RKO (cell line): ENCODE measurements at regions not wholly inside any gene's neighbourhood (a gene's known extent, or its start where the extent isn't known, plus 50 kb on each side); places are given as distances from the start of the nearest gene placed in this dataset.

ENCODE experiments used
- DNase-seq: peaks from one replicate; pipeline ENCODE4 v3.0.0-alpha.2; 2016; ENCODE audit warnings: low spot score

DNA sequence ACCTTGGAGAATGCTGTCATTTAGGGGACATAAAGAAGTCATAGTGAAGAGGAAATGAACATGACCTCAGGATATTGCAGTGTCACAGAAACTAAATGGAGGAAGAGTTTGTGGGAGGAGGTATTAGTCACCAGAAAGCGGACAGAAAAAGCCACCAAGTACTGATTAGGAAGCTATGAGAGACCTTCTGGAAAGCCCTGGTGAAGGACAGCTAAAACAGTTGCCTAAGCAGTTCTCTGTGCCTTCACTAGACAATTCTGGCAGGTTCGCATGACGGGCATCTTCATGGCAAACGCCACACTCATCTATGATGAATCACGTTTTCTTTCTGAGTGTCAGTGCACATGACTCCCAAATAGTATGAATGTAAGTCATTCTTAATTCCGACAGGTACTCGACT, 325.8 kb downstream of the C11orf87 start:
- DNase-seq = peak; percentile 16

DNA sequence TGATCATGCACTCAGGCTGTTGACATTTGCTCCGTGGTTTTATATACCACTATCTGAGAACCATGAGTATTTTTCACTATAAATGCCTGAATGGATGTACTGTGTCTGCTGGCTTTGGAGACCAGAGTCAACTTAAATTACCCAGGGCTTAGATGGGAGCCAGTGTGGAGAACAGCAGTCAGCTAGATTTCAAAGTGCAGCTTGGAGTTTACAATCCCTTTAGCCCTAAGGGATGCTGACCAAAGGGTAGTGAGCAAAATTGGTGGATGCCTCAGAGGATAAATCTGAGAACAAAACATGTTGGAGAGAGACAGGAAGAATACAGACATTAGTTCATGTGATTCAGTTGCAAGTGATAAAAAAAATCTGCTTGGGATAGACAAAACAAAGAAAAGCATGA, 327.5 kb downstream of the C11orf87 start:
- no peak for DNase-seq

- no peak for DNase-seq
These were observed 329.0 kb downstream of the C11orf87 start for GRCh38 chr11:109750964-109751363.

DNA sequence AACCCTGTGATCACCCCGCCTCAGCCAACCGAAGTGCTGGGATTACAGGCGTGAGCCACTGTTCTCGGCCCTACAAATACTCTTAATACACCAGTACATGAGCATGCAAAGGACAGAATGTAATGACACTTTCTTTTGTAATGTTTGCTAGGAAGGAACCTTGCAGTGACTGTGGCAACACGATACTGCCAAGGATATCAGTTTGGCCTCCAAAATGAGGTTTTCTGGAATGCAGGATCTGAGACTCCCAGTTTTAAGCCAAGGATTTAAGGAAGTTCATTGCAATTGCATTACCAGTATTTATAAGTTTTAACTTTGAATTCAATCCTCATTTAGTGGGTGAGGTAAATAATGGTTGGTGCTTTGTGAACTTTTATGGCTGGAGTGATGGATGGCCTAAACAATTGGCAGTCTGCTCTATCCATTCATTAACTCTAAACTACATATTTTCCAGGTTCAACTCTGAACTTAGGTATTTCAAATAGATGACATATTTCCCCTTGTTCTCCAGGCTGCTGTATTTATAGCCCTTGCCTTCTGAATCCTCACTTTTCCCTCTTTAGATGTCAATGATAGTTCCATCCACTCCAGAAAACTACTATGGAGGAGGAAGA, 330.3 kb downstream of the C11orf87 start:
- no peak for DNase-seq

DNA sequence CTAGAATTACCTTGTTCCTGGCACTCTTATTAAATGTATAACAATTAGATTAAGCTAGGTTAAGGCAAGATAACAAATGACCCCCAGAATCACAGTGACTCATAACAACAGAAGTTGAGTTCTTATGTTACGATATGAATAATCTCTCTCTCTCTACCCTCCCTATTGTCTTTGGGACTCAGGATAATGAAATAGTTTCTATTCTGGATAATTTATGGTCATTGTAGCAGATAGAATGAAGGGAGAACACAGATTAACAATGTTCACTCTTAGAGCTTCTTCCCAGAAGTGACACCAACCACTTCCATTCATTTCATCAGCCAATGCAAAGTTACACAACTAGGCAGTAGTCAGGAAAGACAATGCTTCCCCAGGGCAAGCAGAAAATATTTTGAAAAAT, 334.5 kb downstream of the C11orf87 start:
- no peak for DNase-seq

DNA sequence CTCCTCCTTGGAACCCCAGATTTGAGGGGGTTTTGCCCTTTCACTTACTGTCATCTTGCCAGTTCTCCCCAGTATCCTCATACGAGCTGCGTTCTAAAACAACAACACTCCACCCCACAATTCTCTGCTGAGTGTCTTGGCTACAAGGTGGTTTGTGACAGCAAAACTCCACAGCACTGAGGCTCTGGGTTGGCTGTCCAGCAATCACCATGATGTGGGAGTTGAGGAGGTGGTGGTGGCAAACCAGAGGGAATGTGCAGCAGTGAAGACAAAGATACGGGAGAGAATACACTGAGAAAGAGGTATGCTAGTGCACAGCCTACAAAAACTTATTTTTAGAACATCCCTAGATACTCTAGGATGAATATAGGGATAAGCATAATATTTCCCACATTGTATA, 335.0 kb downstream of the C11orf87 start:
- no peak for DNase-seq

DNA sequence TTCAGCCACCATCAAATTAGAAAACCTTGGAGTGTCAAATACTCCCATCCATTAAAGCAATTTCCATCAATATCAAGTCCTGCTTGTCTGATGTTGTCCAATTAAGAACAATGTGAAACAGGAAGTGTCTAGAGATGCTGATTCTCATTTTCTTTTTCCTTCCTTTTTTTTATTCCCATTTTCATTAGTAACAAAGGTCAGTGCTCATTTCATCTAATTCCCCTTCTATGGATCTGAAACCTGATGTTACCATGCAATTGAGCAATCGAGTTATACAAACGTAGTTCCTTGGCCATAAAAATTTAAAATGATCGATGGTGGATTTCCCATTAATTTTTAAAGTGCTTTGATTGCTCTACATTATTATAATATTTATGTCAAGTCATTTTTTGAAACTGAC, 330.6 kb upstream of the ZC3H12C start:
- DNase-seq = no peak

- DNase-seq = no peak
These were observed 327.4 kb upstream of the ZC3H12C start for GRCh38 chr11:109765709-109766311.

DNA sequence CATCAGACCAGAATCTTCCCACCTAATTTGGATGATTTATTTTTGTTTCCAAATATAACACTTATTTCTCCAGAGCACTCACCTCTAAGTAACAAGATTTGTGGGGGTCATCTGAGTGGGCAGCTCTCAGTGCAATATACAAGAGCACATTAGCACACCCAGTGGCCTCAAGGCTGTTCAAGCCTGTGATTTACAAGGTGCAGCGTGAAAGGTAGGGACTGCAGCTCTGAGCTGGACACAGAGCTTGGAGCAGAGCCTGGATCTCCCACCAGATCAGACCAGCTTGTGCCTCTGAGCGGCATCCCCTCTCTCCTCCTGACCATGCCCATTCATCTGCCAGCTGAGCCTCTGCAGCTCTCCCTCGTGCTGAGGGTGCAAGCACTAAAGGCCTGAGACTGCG, 323.3 kb upstream of the ZC3H12C start:
- no peak for DNase-seq

DNA sequence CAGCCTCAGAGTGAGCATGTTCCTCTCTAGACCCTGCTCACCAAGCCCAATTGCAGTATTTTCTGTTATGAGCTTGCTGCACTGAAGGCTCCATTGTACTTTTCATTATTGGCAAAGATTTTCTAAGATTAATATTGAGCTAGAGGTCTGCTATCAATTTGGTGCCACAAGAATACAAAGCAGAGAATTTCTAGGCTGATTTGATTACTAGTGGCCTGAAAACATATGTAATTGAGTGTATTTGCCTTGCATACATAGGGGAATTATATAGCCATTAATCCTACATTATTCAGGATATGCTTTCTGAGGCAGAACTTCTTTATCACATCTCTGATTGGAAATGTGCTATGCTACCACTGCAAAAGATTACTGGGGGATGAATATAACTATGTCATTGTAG, 322.9 kb upstream of the ZC3H12C start:
- no peak for DNase-seq

- DNase-seq = no peak
These were observed 320.3 kb upstream of the ZC3H12C start for GRCh38 chr11:109772892-109773291.

- no peak for DNase-seq
These were observed 317.5 kb upstream of the ZC3H12C start for GRCh38 chr11:109775686-109776085.

GRCh38 chr11:109783014-109783413, 310.2 kb upstream of the ZC3H12C start:
- DNase-seq = no peak

DNA sequence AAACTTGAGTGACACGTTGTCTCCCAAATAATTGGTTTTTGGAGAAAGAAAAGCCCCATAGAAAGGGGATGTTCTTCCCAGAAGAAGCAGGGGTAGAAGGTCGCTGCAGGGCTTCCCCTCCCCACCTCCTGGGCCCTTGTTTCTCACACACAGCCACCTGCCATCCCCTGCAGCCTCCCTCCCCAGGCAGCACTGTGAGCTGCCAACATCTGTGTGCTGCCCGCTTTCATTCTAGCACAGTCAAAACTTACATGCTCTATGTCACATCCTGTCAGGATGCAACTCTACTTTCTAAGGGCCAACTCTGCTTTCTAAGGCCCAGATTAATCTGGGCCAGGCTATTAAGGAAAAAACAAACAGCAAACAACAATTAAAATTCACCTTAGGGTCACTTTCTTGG, 309.4 kb upstream of the ZC3H12C start:
- no peak for DNase-seq

- no peak for DNase-seq
These were observed 308.7 kb upstream of the ZC3H12C start for GRCh38 chr11:109784536-109784935.

GRCh38 chr11:109785198-109785597, 308.0 kb upstream of the ZC3H12C start:
- DNase-seq = no peak

DNA sequence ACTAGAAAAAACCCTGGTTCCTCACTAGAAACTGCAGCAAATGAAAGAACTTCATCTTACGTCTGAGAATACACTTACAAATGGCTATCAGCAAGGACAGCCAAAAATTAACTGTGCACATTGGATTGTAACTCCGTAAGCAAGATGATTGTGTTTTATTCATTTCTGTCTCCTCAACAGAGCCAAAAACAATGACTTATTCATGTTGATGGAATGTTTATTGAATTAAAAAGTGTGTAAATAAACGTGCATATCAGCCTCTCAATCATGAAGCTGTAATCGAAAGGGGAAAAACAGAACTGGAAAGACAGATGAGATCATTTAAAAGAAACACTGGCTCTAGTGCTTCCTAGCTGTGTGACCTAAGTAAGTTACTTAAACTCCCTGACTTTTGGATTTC, 307.5 kb upstream of the ZC3H12C start:
- DNase-seq = no peak

DNA sequence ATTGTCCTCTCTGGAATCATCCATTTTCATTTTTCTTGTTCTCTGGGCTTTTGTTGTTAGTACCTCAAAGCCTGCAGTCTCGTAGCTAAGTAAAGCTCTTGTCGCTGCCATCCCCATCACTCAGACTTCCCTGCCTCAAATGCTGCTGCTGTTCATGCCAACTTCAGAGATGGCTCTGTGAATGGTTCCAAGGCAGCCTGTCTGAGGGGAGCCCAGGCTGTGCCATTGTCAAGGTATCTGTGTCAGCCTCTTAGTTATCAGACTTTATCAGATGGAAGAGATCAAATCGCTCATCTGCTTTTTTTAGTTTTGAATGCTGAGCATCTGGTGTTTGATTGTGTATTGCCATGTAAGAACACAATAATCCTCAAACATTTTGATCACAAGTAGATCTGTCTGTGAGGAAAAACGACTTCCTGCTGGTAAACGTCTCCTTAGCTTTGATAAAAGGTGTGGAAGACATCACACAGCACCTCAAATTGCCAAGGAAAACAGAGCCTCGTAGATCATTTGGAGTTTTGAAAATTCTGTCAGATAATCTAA, 304.2 kb upstream of the ZC3H12C start:
- DNase-seq = no peak

- DNase-seq = no peak
These were observed 303.3 kb upstream of the ZC3H12C start for GRCh38 chr11:109789901-109790300.

- no peak for DNase-seq
These were observed 301.9 kb upstream of the ZC3H12C start for GRCh38 chr11:109791337-109791736.

DNA sequence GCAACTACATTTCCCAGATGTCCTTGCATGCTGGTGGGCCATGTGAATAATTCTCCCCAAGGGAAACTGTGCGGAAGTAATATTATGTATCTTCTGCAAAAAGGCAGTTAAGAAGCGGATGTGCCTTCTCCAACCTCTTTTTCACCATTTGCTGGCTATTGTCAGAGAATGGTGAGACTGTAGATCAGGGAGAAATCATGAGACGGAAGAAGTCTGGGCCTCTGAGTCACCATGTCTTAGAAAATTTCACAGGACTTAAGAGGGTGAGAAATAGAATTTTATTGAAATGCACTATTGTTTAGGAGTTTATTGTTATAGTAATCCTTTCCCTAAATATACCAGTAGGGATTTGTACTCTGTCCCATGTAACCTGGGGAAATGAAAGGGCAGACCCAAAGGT, 298.7 kb upstream of the ZC3H12C start:
- no peak for DNase-seq

DNA sequence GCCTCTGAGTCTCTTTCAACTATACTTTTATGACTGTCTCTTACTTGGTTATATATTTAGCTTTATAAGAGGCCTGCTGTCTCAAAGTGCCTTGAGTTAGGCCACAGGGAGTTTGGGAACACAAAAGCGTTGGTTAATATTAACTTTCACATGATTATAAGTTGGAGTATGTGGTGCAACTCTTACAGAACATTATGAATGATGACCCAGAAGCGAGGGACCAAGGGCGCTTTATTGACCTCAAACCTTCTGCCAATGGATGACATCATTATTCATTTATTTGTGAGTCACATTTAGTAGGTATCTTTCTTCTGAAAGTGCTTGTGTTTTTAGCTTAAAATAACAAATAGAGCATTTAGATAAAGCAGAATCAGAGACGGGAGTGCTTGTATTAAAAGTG, 298.0 kb upstream of the ZC3H12C start:
- DNase-seq = no peak

- no peak for DNase-seq
These were observed 296.9 kb upstream of the ZC3H12C start for GRCh38 chr11:109796253-109796652.

DNA sequence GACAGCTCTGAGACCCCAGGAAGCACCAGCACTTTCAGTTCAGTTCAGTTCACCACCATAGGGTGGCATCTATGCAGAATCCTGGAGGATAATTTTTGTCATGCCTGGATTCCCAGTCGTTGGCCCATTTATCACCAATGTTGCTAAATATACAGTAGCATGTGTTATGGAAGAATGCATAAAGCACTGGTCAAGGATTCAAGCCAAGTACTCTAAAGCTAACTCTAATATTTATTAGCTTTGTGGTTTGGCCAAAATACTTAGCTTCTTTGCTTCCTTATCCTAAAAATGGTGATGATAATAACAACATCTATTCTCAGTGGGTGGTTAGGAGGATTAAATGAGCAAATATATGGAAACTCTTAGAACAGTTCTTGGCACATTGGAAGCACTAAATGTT, 294.7 kb upstream of the ZC3H12C start:
- DNase-seq = no peak
